Ovary (tissue), 3 donors: ENCODE measurements at regions not wholly inside any gene's neighbourhood (a gene's known extent, or its start where the extent isn't known, plus 50 kb on each side); places are given as distances from the start of the nearest gene placed in this dataset.

ENCODE experiments used
- CTCF ChIP-seq, 3 donors: fragments of 450-650 bp in 2 of 3; fragments of 200-600 bp in 1 of 3; IDR thresholded peaks; one replicate each; pipeline versions ENCODE4 v1.5.1 to v1.8.0; 2016 to 2022; ENCODE audit warnings: antibody characterized with exemption in 3 of 3, mild to moderate bottlenecking in 1 of 3
- EP300 ChIP-seq: sonication (generic); formaldehyde crosslinking; IDR thresholded peaks from one replicate; pipeline ENCODE4 v1.6.1; 2017; ENCODE audit warnings: antibody characterized with exemption
- donor health status: DM: no; HTN: no; CAD: no.

GRCh38 chr2:111675419-111676194 lies 208.4 kb downstream of the ANAPC1 start:
- no peak for TF ChIP-seq CTCF (IDR thresholded peaks at IDR 0.05)
- no peak for TF ChIP-seq EP300
